ENCODE measurements at regions not wholly inside any gene's neighbourhood (a gene's known extent, or its start where the extent isn't known, plus 50 kb on each side); places are given as distances from the start of the nearest gene placed in this dataset.

DNA sequence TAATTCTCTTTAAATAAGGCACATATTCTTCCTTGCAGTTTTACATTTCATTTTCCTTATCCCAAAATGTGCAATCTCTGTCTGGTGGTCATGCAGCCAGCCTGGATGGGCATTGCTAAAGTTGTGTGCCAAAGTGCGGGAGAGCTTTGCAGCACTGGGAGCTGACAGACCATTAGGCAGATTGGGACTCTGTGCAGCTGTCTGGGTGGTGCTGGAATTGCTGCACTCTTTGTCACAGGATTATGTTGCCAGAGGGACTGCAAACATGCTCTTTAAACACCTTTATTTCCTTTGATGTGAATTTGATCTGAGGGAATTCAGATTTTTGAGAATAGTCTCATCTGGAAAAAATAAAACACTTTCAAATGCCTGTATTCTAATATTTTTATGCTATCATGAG is 956.2 kb upstream of the DIAPH2 start:
- no peaks in the 10 kb centered on the region for H3K27me3 Mint-ChIP-seq (ENCODE audit: low read depth)
- H3K4me1 Mint-ChIP-seq (ENCODE audit: low read depth) = no peaks in the 10 kb centered on the region
- H3K36me3 Mint-ChIP-seq (ENCODE audit: low read depth) = no peaks in the 10 kb centered on the region
- no peaks in the 10 kb centered on the region for H3K9me3 Mint-ChIP-seq (ENCODE audit: low read depth)
- no peak overlapping the region for H3K4me3 Mint-ChIP-seq (ENCODE audit: unreplicated experiment)
- no peak overlapping the region for H3K27ac Mint-ChIP-seq (ENCODE audit: unreplicated experiment)
- DNase-seq (ENCODE audit: low spot score) = no peak
- TF ChIP-seq, protein P1, sequence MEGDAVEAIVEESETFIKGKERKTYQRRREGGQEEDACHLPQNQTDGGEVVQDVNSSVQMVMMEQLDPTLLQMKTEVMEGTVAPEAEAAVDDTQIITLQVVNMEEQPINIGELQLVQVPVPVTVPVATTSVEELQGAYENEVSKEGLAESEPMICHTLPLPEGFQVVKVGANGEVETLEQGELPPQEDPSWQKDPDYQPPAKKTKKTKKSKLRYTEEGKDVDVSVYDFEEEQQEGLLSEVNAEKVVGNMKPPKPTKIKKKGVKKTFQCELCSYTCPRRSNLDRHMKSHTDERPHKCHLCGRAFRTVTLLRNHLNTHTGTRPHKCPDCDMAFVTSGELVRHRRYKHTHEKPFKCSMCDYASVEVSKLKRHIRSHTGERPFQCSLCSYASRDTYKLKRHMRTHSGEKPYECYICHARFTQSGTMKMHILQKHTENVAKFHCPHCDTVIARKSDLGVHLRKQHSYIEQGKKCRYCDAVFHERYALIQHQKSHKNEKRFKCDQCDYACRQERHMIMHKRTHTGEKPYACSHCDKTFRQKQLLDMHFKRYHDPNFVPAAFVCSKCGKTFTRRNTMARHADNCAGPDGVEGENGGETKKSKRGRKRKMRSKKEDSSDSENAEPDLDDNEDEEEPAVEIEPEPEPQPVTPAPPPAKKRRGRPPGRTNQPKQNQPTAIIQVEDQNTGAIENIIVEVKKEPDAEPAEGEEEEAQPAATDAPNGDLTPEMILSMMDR (IDR thresholded peaks at IDR 0.05) = no peak

- Mint-ChIP-seq H3K27me3 (ENCODE audit: low read depth) (no peaks in the 10 kb centered on the region), H3K36me3 (ENCODE audit: low read depth) (no peaks in the 10 kb centered on the region), H3K4me3 (ENCODE audit: unreplicated experiment) (no peak overlapping the region), H3K4me1 (ENCODE audit: low read depth) (no peaks in the 10 kb centered on the region), H3K27ac (ENCODE audit: unreplicated experiment) (no peak overlapping the region), H3K9me3 (ENCODE audit: low read depth) (no peaks in the 10 kb centered on the region)
- TF ChIP-seq, protein P1 (IDR thresholded peaks at IDR 0.05) = no peak
- DNase-seq (ENCODE audit: low spot score) = no peak
These were observed 955.2 kb upstream of the DIAPH2 start for GRCh38 chrX:95729401-95729800.

DNA sequence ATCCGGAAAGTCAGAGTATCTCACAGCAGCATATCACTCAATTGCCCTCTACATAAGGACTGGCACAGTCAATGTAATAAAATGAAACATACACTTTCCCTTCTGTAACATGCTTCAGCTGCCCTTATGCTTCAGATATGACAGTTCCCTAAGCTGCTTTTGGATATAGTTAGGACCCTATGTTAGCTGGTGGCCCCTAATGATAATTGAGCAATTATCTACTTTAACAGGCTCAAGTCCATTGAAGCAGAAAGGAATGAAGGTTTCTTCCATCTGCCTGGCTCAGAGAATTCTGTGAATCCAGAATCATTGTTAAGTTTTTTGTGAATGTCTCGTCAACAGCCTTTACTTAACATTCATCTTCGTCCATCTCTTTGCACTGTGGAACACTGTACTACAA is 951.2 kb upstream of the DIAPH2 start:
- TF ChIP-seq, protein P1 (IDR thresholded peaks at IDR 0.05) = no peak
- Mint-ChIP-seq H3K4me3 (ENCODE audit: unreplicated experiment) (no peak overlapping the region), H3K27me3 (ENCODE audit: low read depth) (no peaks in the 10 kb centered on the region), H3K36me3 (ENCODE audit: low read depth) (no peaks in the 10 kb centered on the region), H3K4me1 (ENCODE audit: low read depth) (no peaks in the 10 kb centered on the region), H3K27ac (ENCODE audit: unreplicated experiment) (no peak overlapping the region), H3K9me3 (ENCODE audit: low read depth) (peaks cover 2% of the 10 kb centered on the region)
- DNase-seq (ENCODE audit: low spot score) = no peak

DNA sequence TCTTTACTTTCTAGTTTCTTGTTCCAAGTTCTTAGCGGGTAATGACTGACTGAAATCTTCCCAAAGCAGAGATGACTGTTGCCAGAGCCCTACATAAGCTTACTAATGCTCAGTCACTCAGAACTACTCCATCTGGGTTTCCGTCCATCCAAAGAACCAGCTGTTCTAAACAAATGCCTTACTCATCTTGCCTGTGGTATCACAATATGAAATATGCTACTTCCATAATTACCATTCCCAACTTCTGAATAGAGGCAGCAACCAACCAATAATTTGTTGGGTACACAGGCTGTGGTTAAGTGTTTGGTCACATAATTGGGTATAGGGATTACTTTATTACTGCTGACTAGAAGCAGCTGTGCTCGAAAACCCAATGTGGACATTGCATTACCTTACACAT is 930.2 kb upstream of the DIAPH2 start:
- H3K4me1 Mint-ChIP-seq (ENCODE audit: low read depth) = no peaks in the 10 kb centered on the region
- no peaks in the 10 kb centered on the region for H3K27me3 Mint-ChIP-seq (ENCODE audit: low read depth)
- H3K9me3 Mint-ChIP-seq (ENCODE audit: low read depth) = no peaks in the 10 kb centered on the region
- H3K27ac Mint-ChIP-seq (ENCODE audit: unreplicated experiment) = no peak overlapping the region
- no peak for DNase-seq (ENCODE audit: low spot score)
- H3K4me3 Mint-ChIP-seq (ENCODE audit: unreplicated experiment) = no peak overlapping the region
- TF ChIP-seq, protein P1 (IDR thresholded peaks at IDR 0.05) = no peak
- no peaks in the 10 kb centered on the region for H3K36me3 Mint-ChIP-seq (ENCODE audit: low read depth)

- Mint-ChIP-seq H3K4me1 (ENCODE audit: low read depth) (no peaks in the 10 kb centered on the region), H3K4me3 (ENCODE audit: unreplicated experiment) (no peak overlapping the region), H3K27me3 (ENCODE audit: low read depth) (peaks cover 4% of the 10 kb centered on the region), H3K36me3 (ENCODE audit: low read depth) (no peaks in the 10 kb centered on the region), H3K27ac (ENCODE audit: unreplicated experiment) (no peak overlapping the region), H3K9me3 (ENCODE audit: low read depth) (no peaks in the 10 kb centered on the region)
- DNase-seq (ENCODE audit: low spot score) = no peak
- TF ChIP-seq, protein P1 (IDR thresholded peaks at IDR 0.05) = no peak
These were observed 924.3 kb upstream of the DIAPH2 start for GRCh38 chrX:95760356-95760755.

Data from chondrocyte (in vitro differentiated cells).